ENCODE measurements at regions not wholly inside any gene's neighbourhood (a gene's known extent, or its start where the extent isn't known, plus 50 kb on each side); places are given as distances from the start of the nearest gene placed in this dataset.

GRCh38 chr18:35890323-35890722 is 82.2 kb upstream of the RMP24 start:
- TF ChIP-seq CTCF (IDR thresholded peaks at IDR 0.05) (no peak), POLR2A (IDR thresholded peaks at IDR 0.05) (no peak)
